B cell (primary cell): ENCODE measurements at regions not wholly inside any gene's neighbourhood (a gene's known extent, or its start where the extent isn't known, plus 50 kb on each side); places are given as distances from the start of the nearest gene placed in this dataset.

ENCODE experiments used
- ATAC-seq: fragments of 200-7000 bp; cut with Tn5 transposase; one replicate; pipeline ENCODE4 v1.10.0; 2021; ENCODE audit warnings: low read depth, mild to moderate bottlenecking, moderate number of reproducible peaks, moderate library complexity
- CTCF ChIA-PET: fragments of 350-600 bp; sonication (Branson Sonifier 250); formaldehyde crosslinking; loops from one replicate; lab custom pipeline; 2021; ENCODE audit warnings: antibody characterized with exemption, inconsistent platforms; lab: Charles Lee
- POLR2A ChIA-PET: fragments of 350-600 bp; sonication (Branson Sonifier 250); formaldehyde crosslinking; loops from one replicate; lab custom pipeline; 2021; ENCODE audit warnings: antibody characterized with exemption; lab: Charles Lee
- DNase-seq: peaks from one replicate; pipeline ENCODE4 v3.0.0; 2013
- H2AFZ ChIP-seq: 2 replicates; pipeline ENCODE4 v1.6.1; 2012; ENCODE audit warnings: mild to moderate bottlenecking, low read depth, low read length; ENCODE audit not compliant: insufficient read depth, poor library complexity, severe bottlenecking
- H3K27ac ChIP-seq, 2 donors: 1 replicate in 1 of 2; 2 replicates in 1 of 2; pipeline ENCODE4 v1.5.1; 2012 to 2013; ENCODE audit warnings: low read length in 2 of 2, mild to moderate bottlenecking in 2 of 2, moderate library complexity in 1 of 2
- H3K27me3 ChIP-seq, 4 experiments: fragments of 200-600 bp in 1 of 4; sonication (generic) in 1 of 4; replicated peaks in 1 of 4; 1 replicate in 2 of 4; 2 replicates in 2 of 4; pipeline versions ENCODE4 v1.6.1 to v1.7.0; 2013 to 2016; ENCODE audit warnings: low read length in 3 of 4, mild to moderate bottlenecking in 2 of 4, mixed read lengths in 1 of 4, moderate library complexity in 1 of 4; ENCODE audit not compliant: insufficient read depth in 4 of 4, control insufficient read depth in 3 of 4; ENCODE audit errors: control extremely low read depth in 1 of 4
- H3K36me3 ChIP-seq, 2 experiments: replicated peaks in 1 of 2; 1 replicate in 1 of 2; 2 replicates in 1 of 2; pipeline versions ENCODE4 v1.6.1 to v1.7.1; 2013; ENCODE audit warnings: low read length in 1 of 2; ENCODE audit not compliant: insufficient read depth in 2 of 2, control insufficient read depth in 1 of 2; ENCODE audit errors: control extremely low read depth in 1 of 2, extremely low read depth in 1 of 2
- H3K4me1 ChIP-seq, 2 donors: fragments of 200-600 bp in 1 of 2; sonication (generic) in 1 of 2; 1 replicate in 1 of 2; 2 replicates in 1 of 2; pipeline versions ENCODE4 v1.5.1 to v1.6.1; 2013 to 2017; ENCODE audit warnings: low read length in 2 of 2; ENCODE audit not compliant: control insufficient read depth in 2 of 2, insufficient read depth in 2 of 2
- H3K4me2 ChIP-seq: replicated peaks from 2 replicates; pipeline ENCODE3; 2012; ENCODE audit warnings: mild to moderate bottlenecking, low read depth, low read length; ENCODE audit not compliant: poor library complexity, severe bottlenecking
- H3K4me3 ChIP-seq, 5 experiments: fragments of 200-600 bp in 1 of 5; sonication (generic) in 1 of 5; 1 replicate in 3 of 5; 2 replicates in 2 of 5; pipeline versions ENCODE4 v1.5.1 to v1.7.0; 2011 to 2016; ENCODE audit warnings: low read length in 4 of 5, mild to moderate bottlenecking in 4 of 5, low read depth in 2 of 5, control low read depth in 1 of 5, moderate library complexity in 1 of 5; ENCODE audit not compliant: insufficient read depth in 1 of 5; ENCODE audit errors: control extremely low read depth in 1 of 5, extremely low read depth in 1 of 5
- H3K79me2 ChIP-seq: fragments of 200-600 bp; sonication (generic); one replicate; pipeline ENCODE4 v1.6.0; 2016; ENCODE audit warnings: low read length; ENCODE audit not compliant: control insufficient read depth, insufficient read depth
- H3K9ac ChIP-seq: fragments of 200-600 bp; sonication (generic); 2 replicates; pipeline ENCODE4 v1.6.1; 2017; ENCODE audit warnings: mild to moderate bottlenecking, low read length, moderate library complexity
- H3K9me3 ChIP-seq, 3 donors: one replicate each; pipeline versions ENCODE4 v1.6.1 to v1.7.1; 2013; ENCODE audit warnings: low read length in 2 of 3; ENCODE audit not compliant: control insufficient read depth in 2 of 3, insufficient read depth in 1 of 3; ENCODE audit errors: control extremely low read depth in 1 of 3
- H4K20me1 ChIP-seq: 2 replicates; pipeline ENCODE4 v1.6.0; 2012; ENCODE audit warnings: mild to moderate bottlenecking, low read length; ENCODE audit not compliant: insufficient read depth, control insufficient read depth, poor library complexity, severe bottlenecking
- H3K27ac Mint-ChIP-seq: one replicate; pipeline ENCODE4 v1.8.0; 2021; ENCODE audit warnings: mixed read lengths
- H3K27me3 Mint-ChIP-seq: one replicate; pipeline ENCODE4 v1.8.0; 2021; ENCODE audit warnings: mixed read lengths
- H3K4me1 Mint-ChIP-seq: one replicate; pipeline ENCODE4 v1.8.0; 2021; ENCODE audit warnings: mixed read lengths
- H3K4me3 Mint-ChIP-seq: one replicate; pipeline ENCODE4 v1.8.0; 2021; ENCODE audit warnings: mixed read lengths
- H3K9me3 Mint-ChIP-seq: one replicate; pipeline ENCODE4 v1.8.0; 2022; ENCODE audit warnings: mixed read lengths; ENCODE audit not compliant: insufficient read depth
- CTCF ChIP-seq: fragments of 200-600 bp; IDR thresholded peaks from one replicate; pipeline ENCODE4 v1.8.0; 2022; ENCODE audit warnings: antibody characterized with exemption, mild to moderate bottlenecking
- EZH2 ChIP-seq: IDR thresholded peaks from 2 replicates; pipeline ENCODE4 v1.6.1; 2012; ENCODE audit warnings: borderline replicate concordance, low read depth, mild to moderate bottlenecking, moderate library complexity, low read length; ENCODE audit not compliant: insufficient read depth, poor library complexity, severe bottlenecking
- WGBS: methylation state at CpG from one replicate; pipeline ENCODE4 v1.1.5; 2013; ENCODE audit warnings: missing lambda C conversion rate; ENCODE audit not compliant: insufficient coverage; 5-methylcytosine and 5-hydroxymethylcytosine counted together
- intact Hi-C: fragments of 100-400 bp; cut with micrococcal nuclease; formaldehyde crosslinking; loops from one replicate; pipeline ENCODE4 v1.10.0; 2022

GRCh38 chr11:111124724-111125123, 120.8 kb upstream of the POU2AF2 start:
- TF ChIP-seq CTCF (no peak), EZH2 (no peak)
- no peaks in the 10 kb centered on the region for H3K27me3 Mint-ChIP-seq
- POLR2A ChIA-PET, result no interaction called here
- peaks cover 10% of the 10 kb centered on the region in 2 donors for H3K4me1 ChIP-seq
- no peak overlapping the region for H3K27ac ChIP-seq
- H3K27me3 ChIP-seq, result no peaks in the 10 kb centered on the region
- H3K4me3 ChIP-seq, result no peak overlapping the region
- H3K9ac ChIP-seq, result no peak overlapping the region
- WGBS, result 100% methylated on average over 1 of the region's 1 CpG
- no peaks in the 10 kb centered on the region for H3K9me3 Mint-ChIP-seq
- no peak overlapping the region for H3K4me3 Mint-ChIP-seq
- no peaks in the 10 kb centered on the region for H3K9me3 ChIP-seq
- peaks cover 23% of the 10 kb centered on the region for H3K4me1 Mint-ChIP-seq
- H2AFZ ChIP-seq, result no peak overlapping the region
- DNase-seq (no peak), ATAC-seq (no peak)
- no peaks in the 10 kb centered on the region for H4K20me1 ChIP-seq
- H3K4me2 ChIP-seq, result no peak overlapping the region
- CTCF ChIA-PET, result interaction anchor here (1.4 kb wide), 1 partner anchor 17 kb away, joined by 3 read pairs; no protein-coding TSS in a partner anchor
- intact Hi-C loops, result no loop called here
- no peak overlapping the region for H3K27ac Mint-ChIP-seq
- H3K36me3 ChIP-seq, result no peaks in the 10 kb centered on the region
- H3K79me2 ChIP-seq, result no peaks in the 10 kb centered on the region

GRCh38 chr11:111123463-111124398, 121.8 kb upstream of the POU2AF2 start:
- H3K27me3 ChIP-seq, result no peaks in the 10 kb centered on the region
- POLR2A ChIA-PET, result no interaction called here
- H3K27ac Mint-ChIP-seq, result no peak overlapping the region
- no peaks in the 10 kb centered on the region for H3K27me3 Mint-ChIP-seq
- CTCF ChIA-PET, result no interaction called here
- H3K4me3 Mint-ChIP-seq, result no peak overlapping the region
- no peaks in the 10 kb centered on the region for H3K9me3 Mint-ChIP-seq
- TF ChIP-seq EZH2 (no peak), CTCF (no peak)
- H4K20me1 ChIP-seq, result no peaks in the 10 kb centered on the region
- DNase-seq (no peak), ATAC-seq (peak; percentile 24)
- H3K9ac ChIP-seq, result no peak overlapping the region
- intact Hi-C loops, result no loop called here
- H3K4me2 ChIP-seq, result no peak overlapping the region
- H3K4me1 ChIP-seq, result peaks cover 10% of the 10 kb centered on the region in 2 donors
- WGBS, result no CpG with 5 or more reads among the region's 1 CpG
- no peaks in the 10 kb centered on the region for H3K36me3 ChIP-seq
- no peak overlapping the region for H3K4me3 ChIP-seq
- H3K27ac ChIP-seq, result no peak overlapping the region
- H3K4me1 Mint-ChIP-seq, result peaks cover 23% of the 10 kb centered on the region
- no peaks in the 10 kb centered on the region for H3K79me2 ChIP-seq
- no peaks in the 10 kb centered on the region for H3K9me3 ChIP-seq
- H2AFZ ChIP-seq, result no peak overlapping the region
